ENCODE measurements at regions not wholly inside any gene's neighbourhood (a gene's known extent, or its start where the extent isn't known, plus 50 kb on each side); places are given as distances from the start of the nearest gene placed in this dataset.
"Not testable (repeated sequence)": the region's sequence is repeated elsewhere in the genome, so short reads cannot be mapped to it uniquely, and the experiment has no call there.

DNA sequence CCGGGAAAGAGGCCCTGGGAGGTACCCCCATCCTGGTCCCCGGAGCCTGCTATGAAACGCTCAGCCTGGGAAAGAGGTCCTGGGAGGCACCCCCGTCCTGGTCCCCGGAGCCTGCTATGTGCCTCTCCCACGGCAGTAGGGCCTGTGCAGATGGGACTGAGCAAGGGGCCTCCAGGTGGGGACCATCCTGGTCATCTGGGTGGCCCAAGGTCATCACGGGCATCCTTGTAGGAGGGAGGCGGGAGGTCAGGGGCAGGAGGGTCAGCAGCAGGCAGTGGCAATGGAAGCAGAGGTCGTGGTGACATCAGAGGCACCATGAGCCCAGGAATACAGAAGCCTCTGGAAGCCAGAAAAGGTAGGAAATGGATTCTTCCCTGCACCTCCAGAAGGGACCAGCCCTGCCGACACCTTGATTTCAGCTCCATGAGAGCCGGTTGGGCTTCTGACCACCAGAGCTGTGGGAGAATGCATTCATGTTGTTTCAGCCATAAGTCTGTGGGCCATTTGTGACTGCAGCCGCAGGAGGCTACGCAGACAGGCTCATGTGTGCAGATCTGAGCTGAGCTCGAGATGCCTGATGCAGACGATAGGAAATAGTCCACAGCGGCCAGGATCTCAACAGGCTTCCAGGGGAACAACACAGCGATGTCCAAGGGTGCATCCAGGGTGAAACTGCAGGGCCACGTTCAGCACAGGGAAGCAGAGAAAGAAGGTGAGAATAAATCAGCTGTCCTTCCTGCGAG lies 190.7 kb downstream of the LAT start:
- not testable (repeated sequence) for DNase-seq (ENCODE audit: extremely low read depth, low read depth)

DNA sequence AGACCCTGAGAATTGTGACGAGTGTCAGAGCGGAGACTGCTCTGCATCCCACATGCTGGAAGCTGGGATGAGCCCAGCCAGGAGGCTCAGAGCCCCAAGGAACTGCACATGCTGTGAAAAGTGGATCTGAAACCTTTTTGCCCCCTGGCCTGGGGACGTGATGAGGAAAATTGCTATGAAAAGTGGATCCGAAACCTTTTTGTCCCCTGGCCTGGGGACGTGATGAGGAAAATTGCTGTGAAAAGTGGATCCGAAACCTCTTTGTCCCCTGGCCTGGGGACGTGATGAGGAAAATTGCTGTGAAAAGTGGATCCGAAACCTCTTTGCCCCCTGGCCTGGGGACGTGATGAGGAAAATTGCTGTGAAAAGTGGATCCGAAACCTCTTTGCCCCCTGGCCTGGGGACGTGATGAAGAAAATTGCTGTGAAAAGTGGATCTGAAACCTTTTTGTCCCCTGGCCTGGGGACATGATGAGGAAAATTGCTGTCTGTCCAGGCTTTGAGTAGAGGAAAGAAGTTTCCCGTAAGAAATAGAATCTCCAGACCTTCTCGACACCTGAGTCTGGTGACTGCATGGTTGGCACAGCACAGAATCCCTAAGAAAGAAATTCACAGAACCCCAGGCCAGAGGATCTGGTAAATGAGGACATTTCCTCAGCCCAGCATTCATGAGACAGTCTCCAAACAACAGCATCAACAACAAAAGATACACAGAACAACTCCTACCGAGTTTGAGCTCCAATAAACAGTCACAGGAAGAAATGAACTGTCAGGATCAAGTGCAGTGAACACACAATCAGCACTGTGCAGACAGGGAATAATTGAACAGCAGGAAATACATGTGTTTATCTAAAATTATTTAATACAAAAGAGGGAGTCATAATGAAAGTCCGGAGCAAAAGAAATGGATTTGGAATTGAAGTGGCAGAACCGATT lies 188.8 kb downstream of the LAT start:
- DNase-seq (ENCODE audit: extremely low read depth, low read depth), result not testable (repeated sequence)

DNA sequence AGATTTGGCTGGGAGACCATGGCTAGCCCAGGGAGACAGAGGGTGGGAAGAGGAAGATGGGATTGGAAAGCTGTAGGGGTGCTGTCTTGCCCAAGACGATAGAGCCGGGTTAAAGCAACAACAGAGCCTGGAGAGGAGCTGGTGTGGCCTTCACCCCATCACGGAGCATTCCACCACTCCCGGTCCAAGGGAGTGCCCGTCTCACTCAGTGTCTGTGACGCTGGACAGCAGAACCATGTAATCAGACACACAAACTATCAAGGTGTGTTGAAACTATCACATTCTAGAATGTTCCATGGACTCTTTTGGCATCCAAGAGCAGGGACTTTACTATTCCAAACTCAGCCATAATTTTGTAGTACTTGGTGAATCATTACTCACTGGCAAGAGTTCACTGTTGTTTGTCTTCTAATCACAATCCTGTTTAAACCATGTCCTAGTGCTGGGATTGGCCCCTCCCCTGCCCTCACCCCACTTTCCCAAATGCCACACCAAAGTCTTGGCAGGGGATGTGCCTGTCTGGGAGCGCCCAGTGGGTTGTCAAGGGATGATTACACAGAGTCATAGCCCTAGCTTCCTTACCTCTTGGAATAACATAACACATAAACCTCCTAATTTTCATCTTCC lies 187.4 kb downstream of the LAT start:
- DNase-seq (ENCODE audit: extremely low read depth, low read depth), result not testable (repeated sequence)

DNA sequence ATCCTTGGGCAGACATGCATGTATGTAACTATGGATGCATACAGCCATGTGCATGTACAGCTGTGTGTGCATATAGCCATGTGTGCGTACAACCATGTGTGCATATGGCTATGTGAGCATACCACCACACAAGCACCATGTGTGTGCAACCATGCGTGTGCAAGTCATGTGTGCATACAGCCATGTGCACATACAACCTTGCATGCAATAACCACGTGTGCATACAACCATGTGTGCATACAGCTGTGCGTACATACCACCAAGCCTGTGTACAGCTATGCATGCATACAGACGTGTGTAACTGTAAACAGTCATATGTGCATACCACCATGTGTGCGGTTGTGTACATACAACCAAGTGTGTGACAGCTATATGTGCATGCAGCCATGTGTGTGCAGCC lies 186.4 kb downstream of the LAT start:
- not testable (repeated sequence) for DNase-seq (ENCODE audit: extremely low read depth, low read depth)

DNA sequence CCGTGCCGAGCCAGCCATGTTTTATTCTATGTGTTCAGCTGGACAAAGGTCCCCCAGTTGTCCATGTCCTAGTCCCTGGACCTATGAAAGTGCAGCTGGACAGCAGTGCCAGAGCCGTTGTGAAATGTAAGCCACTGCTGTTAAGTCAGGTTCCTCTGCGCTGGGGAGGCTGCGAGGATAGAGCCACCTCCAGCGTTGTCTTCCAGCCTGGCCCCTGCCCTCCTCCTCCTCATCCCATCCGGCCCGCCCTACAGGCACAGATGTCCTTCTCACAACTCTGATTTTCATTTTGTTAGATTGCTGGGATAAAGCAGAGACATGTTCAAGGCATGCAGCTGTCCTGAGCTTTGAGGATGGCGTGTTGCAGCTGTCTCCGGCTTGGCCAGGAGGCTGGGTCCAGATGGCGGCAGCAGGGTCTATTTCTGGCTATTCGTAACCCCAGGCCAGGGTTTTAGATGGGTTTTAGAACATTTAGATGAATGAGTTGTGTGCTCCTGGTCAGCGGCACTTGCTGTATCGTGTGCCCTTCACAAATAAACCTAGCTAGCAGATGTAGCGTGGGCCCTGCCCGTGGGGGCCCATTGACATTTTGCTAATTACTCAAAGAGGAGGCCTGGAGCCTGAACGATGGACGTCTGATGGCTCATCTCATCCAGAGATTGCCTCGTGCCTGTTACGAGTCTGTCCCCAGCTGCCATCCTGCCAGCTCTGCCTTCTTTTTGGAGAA lies 185.7 kb downstream of the LAT start:
- not testable (repeated sequence) for DNase-seq (ENCODE audit: extremely low read depth, low read depth)

DNA sequence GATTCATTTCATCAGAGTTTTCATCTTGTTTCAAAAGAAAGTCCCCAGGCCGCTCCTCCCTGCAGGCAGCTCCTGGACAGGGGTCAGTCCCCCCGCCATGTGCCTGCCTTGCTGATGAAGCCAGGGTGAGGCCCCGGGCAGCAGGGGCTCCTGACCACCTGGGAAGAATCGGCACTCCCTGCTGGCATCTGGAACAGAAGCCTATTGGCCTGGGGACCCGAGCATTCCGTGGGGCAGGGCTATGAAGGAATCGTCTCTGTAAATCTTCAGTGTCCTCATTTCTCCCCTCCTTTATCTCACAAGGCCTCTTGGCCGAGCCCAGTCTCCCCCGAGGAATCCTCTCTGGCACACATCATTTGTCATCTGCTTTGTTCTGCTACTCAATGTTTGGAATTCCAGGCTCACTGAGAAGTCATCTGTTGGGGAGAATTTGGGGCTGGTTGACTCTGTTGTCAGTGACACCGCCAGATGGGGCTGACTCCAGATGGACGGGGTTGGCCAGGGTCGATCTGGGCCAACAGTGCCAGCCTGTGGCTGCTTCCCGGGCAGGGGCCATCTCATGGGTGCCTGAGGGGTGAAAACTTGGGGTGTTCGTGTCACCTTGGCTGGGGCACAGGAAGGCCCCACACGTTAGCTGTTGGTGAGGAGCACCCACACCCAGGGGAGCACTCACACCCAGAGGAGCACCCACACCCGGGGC lies 184.6 kb downstream of the LAT start:
- not testable (repeated sequence) for DNase-seq (ENCODE audit: extremely low read depth, low read depth)

DNA sequence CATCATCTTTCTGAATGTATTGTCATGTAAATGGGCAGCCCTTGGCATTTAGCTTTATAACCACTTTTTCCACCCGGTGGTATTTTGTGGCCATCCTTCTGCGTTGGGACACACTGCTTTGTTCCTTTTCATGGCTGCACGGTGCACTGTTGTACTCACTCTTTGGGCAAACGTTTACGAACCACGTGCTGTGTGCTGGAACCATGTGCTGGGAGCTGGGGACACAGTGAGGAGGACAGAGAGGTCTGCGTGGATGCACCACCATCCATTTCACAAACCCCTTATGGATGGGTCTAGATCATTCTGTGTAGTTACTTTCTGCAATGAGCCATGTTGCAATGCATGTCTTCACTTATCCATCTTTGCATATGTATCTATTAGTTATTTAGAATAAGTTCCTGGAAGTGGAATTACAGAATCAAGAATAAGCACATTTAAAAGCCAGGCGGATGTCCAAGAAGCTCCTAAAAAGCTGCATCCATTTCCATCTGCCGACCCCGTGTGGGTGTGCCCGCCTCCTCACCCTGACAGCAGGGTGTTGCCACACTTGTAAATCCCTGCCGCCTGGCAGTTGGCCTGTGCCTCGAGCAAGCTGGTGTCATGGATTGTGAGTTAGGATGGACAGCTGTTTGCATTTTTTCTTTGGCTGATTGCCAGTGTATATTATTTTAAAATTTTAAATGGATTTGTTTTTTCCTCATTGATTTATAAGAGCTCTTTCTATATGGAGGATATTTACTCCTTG lies 183.8 kb downstream of the LAT start:
- DNase-seq (ENCODE audit: extremely low read depth, low read depth), result not testable (repeated sequence)

DNA sequence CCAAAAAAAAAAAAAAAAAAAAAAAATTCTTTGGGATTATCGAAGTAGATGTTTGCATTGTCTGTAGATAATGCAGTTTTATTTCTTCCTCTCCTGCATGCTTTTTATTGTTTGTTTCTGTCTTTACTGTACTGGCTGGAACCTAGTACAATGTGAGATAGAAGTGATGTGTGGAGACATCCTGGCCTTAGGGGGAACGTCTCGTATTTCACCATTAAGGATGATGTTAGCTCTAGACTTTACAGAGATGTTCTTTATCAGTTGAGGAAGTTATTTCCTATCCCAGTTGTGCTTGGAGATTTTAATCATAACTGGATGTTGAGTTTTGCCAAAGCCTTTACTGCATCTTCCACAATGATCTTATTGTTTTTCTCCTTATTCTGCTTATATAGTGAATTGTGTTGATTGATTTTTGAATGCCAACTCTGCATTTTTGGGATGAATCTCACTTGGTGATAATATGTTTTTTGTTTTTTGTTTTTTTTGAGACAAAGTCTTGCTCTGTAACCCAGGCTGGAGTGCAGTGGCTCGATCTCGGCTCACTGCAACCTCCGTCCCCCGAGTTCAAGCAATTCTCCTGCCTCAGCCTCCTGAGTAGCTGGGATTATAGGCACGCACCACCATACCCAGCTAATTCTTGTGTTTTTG lies 179.7 kb downstream of the LAT start:
- not testable (repeated sequence) for DNase-seq (ENCODE audit: extremely low read depth, low read depth)

DNA sequence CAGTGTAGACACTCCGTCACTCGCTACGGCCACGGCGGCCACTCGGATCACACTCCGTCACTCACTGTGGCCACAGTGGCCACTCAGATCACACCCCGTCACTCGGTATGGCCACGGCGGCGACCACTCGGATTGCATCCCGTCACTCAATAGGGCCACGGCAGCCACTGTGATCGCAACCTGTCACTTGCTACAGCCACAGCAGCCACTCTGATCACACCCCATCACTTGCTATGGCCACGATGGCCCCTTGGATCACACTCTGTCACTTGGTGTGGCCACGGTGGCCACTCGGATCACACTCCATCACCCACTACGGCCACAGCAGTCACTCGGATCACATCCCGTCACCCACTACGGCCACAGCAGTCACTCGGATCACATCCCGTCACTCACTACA lies 175.3 kb downstream of the LAT start:
- not testable (repeated sequence) for DNase-seq (ENCODE audit: extremely low read depth, low read depth)

DNA sequence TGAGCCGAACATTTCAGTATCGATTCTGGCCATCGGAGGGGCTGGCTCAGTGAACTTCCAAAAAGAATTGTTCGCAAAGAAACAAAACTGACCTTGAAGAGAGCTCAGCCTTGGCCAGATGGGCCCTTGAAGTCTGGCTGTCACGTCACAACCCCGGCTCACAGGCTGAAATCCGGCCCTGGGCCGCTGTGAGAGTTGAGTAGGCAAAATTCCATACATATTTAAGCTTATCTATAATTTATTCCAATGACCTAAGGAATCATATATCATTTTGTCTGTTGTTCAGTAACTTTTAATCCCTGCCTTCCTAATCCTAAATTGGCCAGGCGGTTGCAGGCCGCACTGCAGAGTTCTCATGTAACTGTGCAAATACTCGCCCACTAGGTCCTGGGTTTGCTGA lies 174.8 kb downstream of the LAT start:
- DNase-seq (ENCODE audit: extremely low read depth, low read depth), result not testable (repeated sequence)

DNA sequence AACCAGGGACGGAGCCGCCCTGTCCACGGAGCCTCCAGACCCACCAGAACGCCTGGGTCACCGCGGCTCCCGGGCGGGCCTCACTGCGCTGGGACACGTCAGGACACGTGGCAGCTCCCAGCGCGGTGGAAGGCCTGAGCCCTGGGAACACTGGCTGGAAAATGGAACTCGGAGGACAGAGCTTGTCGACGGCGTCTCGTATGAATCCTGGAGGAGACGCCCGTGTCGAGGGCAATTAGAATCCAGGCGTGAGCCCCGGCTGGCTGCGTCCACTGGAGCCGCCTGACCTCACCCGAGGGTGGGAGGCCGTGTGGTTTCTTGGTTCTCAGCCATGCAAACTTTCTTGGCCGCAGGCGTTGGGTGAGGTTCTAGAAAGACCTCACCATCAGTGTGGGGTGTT lies 173.9 kb downstream of the LAT start:
- DNase-seq (ENCODE audit: extremely low read depth, low read depth), result no peak

DNA sequence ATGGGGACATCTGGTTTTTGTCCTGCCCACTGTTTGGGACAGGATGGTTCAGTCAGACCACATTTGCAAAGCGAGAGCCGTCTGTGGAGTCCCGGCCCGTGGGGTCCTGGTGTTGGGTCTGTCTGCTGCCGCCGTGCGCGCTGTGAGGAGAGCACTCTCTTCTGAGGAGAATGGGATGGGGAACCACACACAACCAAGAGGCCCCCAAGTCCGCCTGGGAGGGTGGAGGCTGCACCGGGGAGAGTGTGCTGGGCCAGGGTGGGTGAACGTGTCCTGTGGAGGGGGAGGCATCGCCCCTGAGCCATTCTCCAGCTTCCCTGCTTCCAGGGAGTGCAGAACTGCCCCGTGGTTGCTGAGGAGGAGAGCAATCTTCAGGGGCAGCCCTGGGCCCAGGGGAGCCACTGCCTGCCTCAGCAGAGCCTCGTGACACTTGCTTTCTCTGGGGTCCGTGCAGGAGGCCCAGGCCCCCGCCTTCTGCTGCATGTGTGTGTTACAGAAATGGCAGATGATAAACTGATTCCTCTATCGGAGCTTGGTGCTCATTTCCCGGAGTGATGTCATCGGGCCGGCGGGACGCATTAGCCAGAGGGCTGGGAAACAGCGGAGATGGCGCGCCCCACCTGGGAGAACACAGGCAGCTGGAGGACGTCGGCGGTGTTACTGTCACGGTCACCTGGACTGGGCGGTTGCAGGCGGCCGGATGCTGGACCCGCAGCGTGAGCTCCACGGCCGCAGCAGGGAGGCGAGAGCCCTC lies 173.4 kb downstream of the LAT start:
- DNase-seq (ENCODE audit: extremely low read depth, low read depth), result not testable (repeated sequence)

DNA sequence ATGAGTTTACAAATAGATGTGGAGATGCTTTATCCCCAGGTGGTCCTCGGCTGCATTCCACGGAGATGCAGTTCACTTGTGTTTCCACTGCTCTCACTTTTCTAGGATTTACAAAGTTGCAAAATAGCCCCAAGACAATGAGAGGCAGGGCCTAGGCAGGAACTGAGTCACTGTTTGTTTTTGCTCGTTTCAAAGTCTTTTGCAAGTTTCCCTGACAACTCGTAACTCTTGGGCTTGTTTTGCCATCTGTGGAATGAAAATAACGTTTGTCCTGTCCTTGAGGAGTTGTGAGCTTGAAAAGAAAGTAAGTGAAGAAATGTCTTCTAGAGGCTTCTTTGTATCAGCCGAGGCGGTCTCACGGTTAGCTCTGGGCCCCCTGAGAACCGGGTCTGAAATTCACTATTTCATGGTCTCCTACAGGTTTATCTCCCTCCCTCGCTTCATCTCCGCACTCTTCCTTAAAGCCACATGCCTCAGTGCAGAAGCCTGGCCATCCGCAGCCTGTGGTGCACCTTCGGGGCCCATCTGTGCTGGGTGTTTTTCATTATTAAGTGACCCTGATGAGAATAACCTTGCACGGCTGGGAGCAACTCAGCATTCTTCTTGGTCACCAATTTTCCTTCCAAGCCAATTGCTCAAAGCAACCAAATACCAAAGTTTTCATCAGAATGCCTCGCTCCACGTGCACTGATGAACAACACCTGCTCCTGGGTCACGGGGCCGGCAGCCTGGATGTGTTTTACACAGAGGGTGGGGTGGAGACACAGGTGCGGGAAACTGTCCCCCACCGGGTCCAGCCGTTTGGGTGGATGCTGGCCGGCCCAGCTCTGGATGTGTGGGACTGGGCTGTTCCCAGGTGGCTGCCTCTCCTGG lies 172.4 kb downstream of the LAT start:
- DNase-seq (ENCODE audit: extremely low read depth, low read depth), result peak; percentile 64

DNA sequence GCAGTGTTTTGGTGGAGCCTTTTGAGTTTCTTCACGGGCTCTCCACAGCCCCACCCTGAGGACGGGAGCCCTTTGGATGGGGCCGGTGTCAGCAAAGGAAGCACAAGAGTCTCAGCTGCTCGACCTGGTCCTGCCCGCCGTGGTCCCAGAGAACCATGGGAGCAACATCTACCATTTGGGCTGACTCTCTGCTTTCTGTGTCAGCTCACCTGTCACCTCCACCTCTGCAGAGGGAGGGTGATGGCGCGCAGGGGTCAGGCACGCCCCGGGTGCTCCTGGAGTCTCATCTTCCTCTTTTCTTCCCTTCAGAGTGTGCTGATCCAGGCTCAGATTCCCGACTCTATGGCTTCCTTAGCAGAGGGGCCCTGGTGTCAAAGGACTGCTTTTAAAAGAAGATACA lies 171.7 kb downstream of the LAT start:
- no peak for DNase-seq (ENCODE audit: extremely low read depth, low read depth)

DNA sequence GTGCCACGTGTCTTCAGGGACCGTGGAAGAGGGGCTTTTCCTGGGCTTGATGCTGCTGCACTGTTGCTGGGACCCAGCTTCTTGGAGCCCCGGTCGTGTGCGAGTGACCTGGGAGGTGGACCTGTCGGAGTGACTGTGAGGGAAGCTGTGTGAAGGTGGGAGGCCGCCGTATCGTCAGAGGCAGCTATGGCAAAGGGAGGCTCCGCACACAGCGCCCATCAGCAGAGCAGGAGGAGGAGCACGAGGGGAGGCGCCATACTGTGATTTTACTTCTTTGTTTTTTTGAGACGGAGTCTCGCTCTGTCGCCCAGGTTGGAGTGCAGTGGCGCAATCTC lies 171.0 kb downstream of the LAT start:
- DNase-seq (ENCODE audit: extremely low read depth, low read depth), result not testable (repeated sequence)

DNA sequence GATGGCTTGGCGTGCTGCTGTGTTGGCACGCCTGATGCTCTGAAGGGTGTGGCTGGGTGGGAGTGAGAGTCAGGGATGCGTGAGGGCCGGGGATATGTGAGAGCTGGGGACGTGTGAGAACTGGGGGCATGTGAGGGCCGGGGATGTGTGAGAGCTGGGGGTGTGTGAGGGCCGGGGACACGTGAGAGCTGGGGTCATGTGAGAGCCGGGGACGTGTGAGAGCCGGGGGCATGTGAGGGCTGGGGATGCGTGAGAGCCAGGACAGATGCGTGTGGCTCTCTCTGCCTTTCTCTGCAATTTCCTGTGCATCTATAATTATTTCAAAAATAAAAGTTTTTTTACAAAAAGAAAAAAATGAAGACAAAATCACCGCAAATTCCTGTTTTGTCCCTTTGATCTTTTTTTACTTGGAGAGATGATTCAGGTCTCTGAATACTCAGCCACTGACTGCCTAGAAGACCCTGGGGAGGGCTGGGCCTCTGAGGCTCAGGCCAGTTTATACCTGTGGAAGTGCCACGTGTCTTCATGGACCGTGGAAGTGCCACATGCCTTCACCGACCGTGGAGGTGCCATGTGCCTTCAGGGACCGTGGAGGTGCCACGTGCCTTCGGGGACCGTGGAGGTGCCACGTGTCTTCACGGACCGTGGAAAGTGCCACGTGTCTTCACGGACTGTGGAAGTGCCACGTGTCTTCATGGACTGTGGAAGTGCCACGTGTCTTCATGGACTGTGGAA lies 170.4 kb downstream of the LAT start:
- DNase-seq (ENCODE audit: extremely low read depth, low read depth), result not testable (repeated sequence)

Data from NCI-H460 (cell line).